HG02981 (cell line): ENCODE measurements at regions not wholly inside any gene's neighbourhood (a gene's known extent, or its start where the extent isn't known, plus 50 kb on each side); places are given as distances from the start of the nearest gene placed in this dataset.
"Not testable (repeated sequence)": the region's sequence is repeated elsewhere in the genome, so short reads cannot be mapped to it uniquely, and the experiment has no call there.

Experiments used
- ATAC-seq: cut with Tn5 transposase; IDR thresholded peaks from one replicate; pipeline ENCODE4 v1.9.1; 2021; ENCODE audit warnings: mild to moderate bottlenecking, moderate library complexity; ENCODE audit not compliant: unreplicated experiment

DNA sequence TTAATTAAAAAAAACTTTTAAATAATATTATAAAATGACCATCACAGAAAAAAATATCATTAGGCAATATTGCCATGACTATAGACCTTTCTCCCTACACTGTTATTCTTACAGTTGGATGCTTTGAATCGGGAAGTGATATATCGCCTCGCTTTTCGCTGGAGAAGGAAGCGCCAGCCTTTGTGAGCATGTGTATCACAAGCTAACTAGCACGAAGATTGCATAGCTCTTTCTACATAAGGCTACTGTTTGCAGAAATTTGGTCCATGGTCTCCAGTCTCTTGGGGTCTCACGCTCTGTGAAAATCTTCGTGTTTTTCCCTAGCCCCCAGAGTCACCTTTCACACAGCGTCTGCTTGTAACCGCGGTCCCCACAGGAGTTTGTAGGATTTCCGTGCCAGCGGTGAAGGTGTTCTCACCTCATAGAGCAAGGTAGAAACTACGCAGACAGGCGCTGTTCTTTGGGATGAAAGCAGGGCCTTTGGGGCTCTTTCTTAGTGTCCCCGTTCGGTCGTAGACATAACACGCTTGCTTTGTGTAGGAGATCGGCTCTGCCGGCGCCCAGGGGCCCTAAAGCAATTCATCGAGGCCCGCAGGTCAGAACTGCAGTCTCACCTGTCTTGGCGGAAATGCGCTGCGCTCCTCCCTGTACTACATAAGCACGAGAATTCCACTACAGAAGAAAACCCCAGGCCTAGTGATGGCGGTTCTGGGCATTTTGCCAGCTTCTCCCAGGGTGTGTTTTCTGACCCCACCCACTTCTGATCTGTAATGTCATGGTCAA, 214.5 kb upstream of the NOTCH2NLA start:
- ATAC-seq, result not testable (repeated sequence)

- ATAC-seq, result not testable (repeated sequence)
Observed at GRCh38 chr1:146438543-146438942, 209.7 kb upstream of the NOTCH2NLA start.

GRCh38 chr1:146416642-146417041, 187.8 kb upstream of the NOTCH2NLA start:
- not testable (repeated sequence) for ATAC-seq

GRCh38 chr1:146415017-146415416, 186.2 kb upstream of the NOTCH2NLA start:
- not testable (repeated sequence) for ATAC-seq

DNA sequence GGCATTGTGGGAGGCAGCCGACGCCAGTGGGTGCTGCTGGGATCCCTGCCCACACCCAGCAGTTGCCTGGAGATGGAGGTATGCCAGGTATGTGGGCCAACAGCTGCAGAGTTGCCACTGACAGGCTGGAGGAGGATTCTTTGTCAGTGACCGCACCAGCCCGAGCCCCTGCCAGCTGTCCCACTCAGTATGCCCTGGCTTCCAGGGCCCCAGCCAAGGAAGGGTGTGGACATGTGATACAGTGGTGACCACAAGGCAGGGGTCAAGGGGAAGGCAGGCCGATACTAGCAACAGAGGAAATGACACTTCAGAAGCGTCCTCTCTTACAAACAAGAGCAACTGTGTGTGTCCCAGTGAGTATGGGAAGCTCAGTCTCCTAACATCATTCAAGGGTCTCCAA, 185.1 kb upstream of the NOTCH2NLA start:
- not testable (repeated sequence) for ATAC-seq

- ATAC-seq, result not testable (repeated sequence)
Observed at GRCh38 chr1:146411923-146412322, 183.1 kb upstream of the NOTCH2NLA start.

DNA sequence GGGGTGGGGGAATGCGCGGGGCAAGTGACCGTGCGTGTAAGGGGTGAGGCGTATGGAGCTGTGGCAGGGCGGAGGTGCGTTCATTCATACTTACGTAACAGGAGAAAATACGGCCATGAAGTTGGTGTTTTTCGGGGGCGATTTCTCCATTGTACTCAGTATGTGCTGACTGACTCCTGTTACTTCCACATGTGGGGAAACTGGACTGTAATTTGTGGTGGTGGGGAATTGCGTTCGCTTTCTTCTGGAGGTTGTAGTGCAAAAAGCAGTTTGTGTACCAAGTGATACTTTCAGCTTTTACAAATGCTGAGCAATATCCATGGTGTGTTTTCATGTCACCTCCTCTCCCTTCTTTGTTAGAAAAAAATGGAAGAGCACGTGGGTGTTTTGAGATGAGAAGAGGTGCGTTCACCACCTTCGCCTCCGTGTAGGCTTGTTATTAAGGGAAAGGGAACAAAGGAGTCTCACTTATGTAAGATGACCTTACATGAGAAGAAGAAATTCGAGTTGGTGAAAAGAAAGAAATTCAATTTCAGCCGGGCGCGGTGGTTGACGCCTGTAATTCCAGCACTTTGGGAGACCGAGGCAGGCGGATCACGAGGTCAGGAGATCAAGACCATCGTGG, 181.1 kb upstream of the NOTCH2NLA start:
- not testable (repeated sequence) for ATAC-seq

GRCh38 chr1:146409116-146409801, 180.4 kb upstream of the NOTCH2NLA start:
- not testable (repeated sequence) for ATAC-seq

DNA sequence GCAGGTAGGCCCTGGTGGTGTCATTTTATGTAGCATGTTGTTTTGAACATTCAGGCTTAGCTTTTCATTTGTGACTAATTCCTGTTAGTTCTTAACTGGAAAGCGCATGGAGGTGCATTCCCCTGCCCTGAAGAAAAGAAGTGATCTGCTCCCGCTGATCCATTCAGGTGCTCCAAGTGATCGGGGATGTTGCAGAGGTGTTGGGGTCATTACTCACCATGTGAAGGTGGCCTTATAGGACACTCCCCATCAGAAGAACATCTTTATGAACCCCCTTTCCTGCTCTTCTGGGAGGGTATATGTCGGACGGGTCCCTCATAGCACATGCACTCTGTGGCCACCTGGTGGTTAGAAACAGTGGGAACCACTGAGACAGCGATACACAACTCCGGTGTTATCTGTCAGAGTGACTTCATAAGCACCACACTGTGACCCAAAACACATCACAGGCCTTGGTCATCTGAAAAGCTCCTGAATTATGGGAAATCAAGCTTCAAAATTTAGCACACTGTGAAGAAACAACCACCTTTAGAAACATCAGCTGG, 172.5 kb upstream of the NOTCH2NLA start:
- not testable (repeated sequence) for ATAC-seq

DNA sequence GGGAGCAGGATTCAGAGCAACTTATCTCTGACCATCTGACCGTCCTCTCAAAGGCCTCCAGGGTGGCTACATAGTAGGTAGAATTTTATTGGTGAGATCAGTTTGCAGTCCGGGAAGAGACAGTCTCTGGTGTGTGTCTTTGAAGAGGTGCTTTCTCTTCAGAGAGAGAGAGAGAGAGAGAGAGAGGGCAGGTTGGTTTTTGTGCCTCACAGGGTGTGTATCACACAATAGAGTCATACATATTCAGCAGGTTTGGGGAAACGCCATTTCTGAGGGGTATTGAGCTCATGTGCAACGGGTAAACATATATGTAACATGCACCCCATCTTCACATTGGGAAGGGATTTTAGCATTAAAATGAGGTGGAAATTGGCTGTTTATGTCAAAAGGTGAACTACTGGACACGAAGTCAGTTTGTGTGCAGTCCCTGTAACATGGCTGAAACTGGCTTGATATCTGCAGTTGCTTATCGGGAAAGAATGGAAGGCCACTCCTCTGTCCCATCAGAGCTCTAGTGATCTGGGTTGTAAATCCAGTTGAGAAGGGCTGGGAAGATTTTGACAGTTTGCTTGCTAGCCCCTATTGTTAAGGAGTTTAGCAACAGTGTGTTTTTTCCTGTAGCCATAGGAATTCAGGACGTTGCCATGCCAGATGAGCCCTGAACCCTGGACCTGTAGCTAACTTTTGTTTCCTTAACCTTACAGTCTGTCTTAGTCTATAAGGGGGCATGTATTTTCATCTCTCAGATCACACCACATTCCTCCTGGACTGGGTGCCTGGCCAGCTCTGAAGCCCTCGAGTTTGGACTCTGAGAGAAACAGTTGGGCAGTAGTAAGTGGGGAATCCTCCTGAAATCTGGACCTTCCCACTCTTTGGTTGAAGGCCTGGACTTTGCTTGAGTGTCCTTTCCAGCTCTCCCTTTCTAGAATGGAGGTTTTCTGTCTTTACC, 171.6 kb upstream of the NOTCH2NLA start:
- not testable (repeated sequence) for ATAC-seq

- ATAC-seq, result not testable (repeated sequence)
Observed at GRCh38 chr1:146399225-146399624, 170.4 kb upstream of the NOTCH2NLA start.

- not testable (repeated sequence) for ATAC-seq
Observed at GRCh38 chr1:146396801-146397200, 168.0 kb upstream of the NOTCH2NLA start.

DNA sequence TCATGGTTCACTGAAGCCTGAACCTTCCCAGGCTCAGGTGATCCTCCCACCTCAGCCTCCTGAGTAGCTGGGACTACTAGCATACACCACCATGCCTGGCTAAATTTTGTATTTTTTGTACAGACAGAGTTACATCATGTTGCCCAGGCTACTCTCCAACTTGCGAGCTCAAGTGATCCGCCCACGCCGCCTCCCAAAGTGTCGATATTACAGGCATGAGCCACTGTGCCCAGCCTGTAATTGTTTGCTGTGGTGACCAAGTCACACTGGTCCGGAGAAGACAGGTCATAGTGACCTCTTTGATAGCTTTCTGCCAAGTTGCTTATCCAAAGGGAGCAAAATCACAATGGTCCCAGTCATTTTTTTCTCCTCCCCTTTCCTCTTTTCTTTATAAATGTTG, 167.4 kb upstream of the NOTCH2NLA start:
- not testable (repeated sequence) for ATAC-seq

DNA sequence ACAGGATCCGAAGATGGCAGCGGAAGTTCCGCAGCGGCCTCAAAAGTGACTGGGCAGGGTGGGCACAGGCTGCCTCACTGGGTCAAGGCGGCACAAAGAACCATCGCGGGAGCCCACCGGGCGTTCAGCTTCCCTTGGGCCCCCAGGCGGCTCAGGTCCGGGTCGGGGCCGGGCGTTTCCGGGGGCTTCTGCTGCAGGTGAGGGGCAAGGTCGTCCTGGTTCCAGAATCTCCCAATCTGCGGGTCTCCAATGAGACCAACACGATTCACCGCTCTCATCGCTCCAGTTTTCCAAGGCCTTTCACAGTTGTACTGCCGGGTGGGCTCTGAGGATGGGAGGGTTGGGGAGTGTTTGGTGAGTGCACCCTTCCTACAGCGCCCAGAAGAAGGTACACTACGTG, 165.0 kb upstream of the NOTCH2NLA start:
- not testable (repeated sequence) for ATAC-seq

DNA sequence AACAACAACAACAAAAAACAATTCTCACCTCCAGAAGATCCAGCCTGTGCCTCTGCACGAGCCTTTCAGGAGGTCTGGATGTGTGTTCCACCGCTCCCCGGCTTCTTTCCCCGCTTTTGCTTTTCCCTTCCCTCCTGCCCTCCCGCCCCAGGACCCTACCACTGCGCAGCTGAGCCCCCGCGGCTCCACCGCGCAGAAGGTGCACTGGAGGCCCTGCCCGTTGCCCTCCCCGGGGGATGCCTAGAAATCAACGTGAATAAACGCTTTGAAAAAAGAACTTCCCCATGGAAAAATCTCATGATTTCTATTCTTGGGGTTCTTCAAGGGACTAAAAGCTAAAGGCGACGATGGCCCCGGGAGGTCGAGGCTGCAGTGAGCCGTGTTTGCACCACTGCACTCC, 164.3 kb upstream of the NOTCH2NLA start:
- ATAC-seq, result not testable (repeated sequence)

- ATAC-seq, result not testable (repeated sequence)
Observed at GRCh38 chr1:146389178-146389577, 160.4 kb upstream of the NOTCH2NLA start.

DNA sequence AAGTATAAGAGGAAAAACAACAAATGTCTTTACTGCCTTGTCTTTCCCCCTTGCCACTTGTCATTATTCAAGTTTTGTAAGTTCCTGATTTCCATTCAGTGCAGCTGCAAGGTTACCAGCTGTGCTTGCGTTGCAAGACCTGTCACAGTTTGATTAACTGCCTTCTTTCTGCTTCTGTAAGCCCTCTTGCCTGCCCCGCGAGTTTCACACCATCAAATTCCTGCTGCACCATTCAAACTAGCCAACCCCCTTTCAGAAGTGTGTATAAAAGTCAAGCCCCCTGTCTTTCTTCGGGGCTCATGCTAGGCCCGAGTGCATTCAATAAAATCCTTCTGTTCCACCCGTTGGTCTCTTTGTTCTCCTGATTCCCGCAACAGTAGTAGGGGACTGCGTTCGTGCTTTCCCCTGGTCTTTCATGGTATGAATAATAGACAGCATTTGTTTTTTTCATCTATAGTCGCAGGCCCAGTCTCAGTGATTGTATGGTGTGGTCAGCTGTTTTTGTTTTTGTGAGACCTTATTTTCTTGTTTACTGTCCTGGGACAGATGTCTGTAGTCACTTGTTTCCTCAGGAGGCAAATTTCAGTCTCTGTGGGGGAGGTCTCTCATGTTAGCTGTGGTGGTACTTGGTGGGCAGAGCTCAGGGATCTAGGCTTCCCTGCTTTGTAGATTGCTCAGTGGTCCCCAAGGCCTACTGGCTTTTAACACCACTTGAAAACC, 159.1 kb upstream of the NOTCH2NLA start:
- not testable (repeated sequence) for ATAC-seq

- peak; percentile 96 for ATAC-seq
Observed at GRCh38 chr1:146386851-146387749, 158.3 kb upstream of the NOTCH2NLA start.
